Fibroblast of lung (primary cell): ENCODE measurements at regions not wholly inside any gene's neighbourhood (a gene's known extent, or its start where the extent isn't known, plus 50 kb on each side); places are given as distances from the start of the nearest gene placed in this dataset.

Experiments
- CTCF ChIP-seq, 2 donors: IDR thresholded peaks in 1 of 2; conservative IDR thresholded peaks in 1 of 2; 1 replicate in 1 of 2; 2 replicates in 1 of 2; pipeline ENCODE4 v1.5.1; 2011 to 2012; ENCODE audit warnings: low read length in 2 of 2, control low read depth in 1 of 2, inconsistent platforms in 1 of 2, low read depth in 1 of 2, mild to moderate bottlenecking in 1 of 2
- EZH2 ChIP-seq: IDR thresholded peaks from 2 replicates; pipeline ENCODE4 v1.5.1; 2012; ENCODE audit warnings: low read length, control low read depth, mild to moderate bottlenecking; ENCODE audit errors: missing control alignments

GRCh38 chr20:2237059-2237458, 58.7 kb upstream of the TGM3 start:
- TF ChIP-seq CTCF (conservative IDR thresholded peaks at IDR 0.05 in 1 of 2, IDR thresholded peaks at IDR 0.05 in 1 of 2; ENCODE audit: low read depth in 1 of 2, low read length in 2 of 2) = peak; percentile 21 to 22
- TF ChIP-seq EZH2 = no peak
